GM19463 (cell line): ENCODE measurements at regions not wholly inside any gene's neighbourhood (a gene's known extent, or its start where the extent isn't known, plus 50 kb on each side); places are given as distances from the start of the nearest gene placed in this dataset.
"Not testable (repeated sequence)": the region's sequence is repeated elsewhere in the genome, so short reads cannot be mapped to it uniquely, and the experiment has no call there.

ENCODE experiments used
- ATAC-seq: cut with Tn5 transposase; IDR thresholded peaks from one replicate; pipeline ENCODE4 v1.9.1; 2021; ENCODE audit warnings: mild to moderate bottlenecking, moderate library complexity; ENCODE audit not compliant: unreplicated experiment

GRCh38 chr6:15748341-15748740, 85.5 kb upstream of the DTNBP1 start:
- ATAC-seq, result no peak

GRCh38 chr6:15747354-15747883, 84.6 kb upstream of the DTNBP1 start:
- no peak for ATAC-seq

GRCh38 chr6:15745781-15746180, 83.0 kb upstream of the DTNBP1 start:
- no peak for ATAC-seq

GRCh38 chr6:15744818-15745402, 82.1 kb upstream of the DTNBP1 start:
- no peak for ATAC-seq

GRCh38 chr6:15742013-15742412, 79.2 kb upstream of the DTNBP1 start:
- not testable (repeated sequence) for ATAC-seq

GRCh38 chr6:15741405-15741804, 78.6 kb upstream of the DTNBP1 start:
- no peak for ATAC-seq

- ATAC-seq, result no peak
These were observed 77.0 kb upstream of the DTNBP1 start for GRCh38 chr6:15739867-15740266.

GRCh38 chr6:15739353-15739752, 76.5 kb upstream of the DTNBP1 start:
- no peak for ATAC-seq

- ATAC-seq, result not testable (repeated sequence)
These were observed 75.4 kb upstream of the DTNBP1 start for GRCh38 chr6:15738195-15738594.

- ATAC-seq, result no peak
These were observed 73.5 kb upstream of the DTNBP1 start for GRCh38 chr6:15736297-15736696.

GRCh38 chr6:15735567-15736265, 72.9 kb upstream of the DTNBP1 start:
- ATAC-seq, result no peak

- no peak for ATAC-seq
These were observed 71.5 kb upstream of the DTNBP1 start for GRCh38 chr6:15734118-15734897.

GRCh38 chr6:15730922-15731321, 68.1 kb upstream of the DTNBP1 start:
- no peak for ATAC-seq

- no peak for ATAC-seq
These were observed 67.6 kb upstream of the DTNBP1 start for GRCh38 chr6:15730442-15730841.

GRCh38 chr6:15722731-15723130, 59.9 kb upstream of the DTNBP1 start:
- no peak for ATAC-seq

GRCh38 chr6:15716889-15717288, 54.1 kb upstream of the DTNBP1 start:
- no peak for ATAC-seq

- no peak for ATAC-seq
These were observed 53.0 kb upstream of the DTNBP1 start for GRCh38 chr6:15715851-15716250.

GRCh38 chr6:15715060-15715459, 52.2 kb upstream of the DTNBP1 start:
- no peak for ATAC-seq

GRCh38 chr6:15714658-15715057, 51.8 kb upstream of the DTNBP1 start:
- ATAC-seq, result no peak

GRCh38 chr6:15713325-15713724, 50.5 kb upstream of the DTNBP1 start:
- no peak for ATAC-seq

- no peak for ATAC-seq
These were observed 50.0 kb upstream of the DTNBP1 start for GRCh38 chr6:15712797-15713196.
